ENCODE measurements at regions not wholly inside any gene's neighbourhood (a gene's known extent, or its start where the extent isn't known, plus 50 kb on each side); places are given as distances from the start of the nearest gene placed in this dataset.
"Not testable (repeated sequence)": the region's sequence is repeated elsewhere in the genome, so short reads cannot be mapped to it uniquely, and the experiment has no call there.

DNA sequence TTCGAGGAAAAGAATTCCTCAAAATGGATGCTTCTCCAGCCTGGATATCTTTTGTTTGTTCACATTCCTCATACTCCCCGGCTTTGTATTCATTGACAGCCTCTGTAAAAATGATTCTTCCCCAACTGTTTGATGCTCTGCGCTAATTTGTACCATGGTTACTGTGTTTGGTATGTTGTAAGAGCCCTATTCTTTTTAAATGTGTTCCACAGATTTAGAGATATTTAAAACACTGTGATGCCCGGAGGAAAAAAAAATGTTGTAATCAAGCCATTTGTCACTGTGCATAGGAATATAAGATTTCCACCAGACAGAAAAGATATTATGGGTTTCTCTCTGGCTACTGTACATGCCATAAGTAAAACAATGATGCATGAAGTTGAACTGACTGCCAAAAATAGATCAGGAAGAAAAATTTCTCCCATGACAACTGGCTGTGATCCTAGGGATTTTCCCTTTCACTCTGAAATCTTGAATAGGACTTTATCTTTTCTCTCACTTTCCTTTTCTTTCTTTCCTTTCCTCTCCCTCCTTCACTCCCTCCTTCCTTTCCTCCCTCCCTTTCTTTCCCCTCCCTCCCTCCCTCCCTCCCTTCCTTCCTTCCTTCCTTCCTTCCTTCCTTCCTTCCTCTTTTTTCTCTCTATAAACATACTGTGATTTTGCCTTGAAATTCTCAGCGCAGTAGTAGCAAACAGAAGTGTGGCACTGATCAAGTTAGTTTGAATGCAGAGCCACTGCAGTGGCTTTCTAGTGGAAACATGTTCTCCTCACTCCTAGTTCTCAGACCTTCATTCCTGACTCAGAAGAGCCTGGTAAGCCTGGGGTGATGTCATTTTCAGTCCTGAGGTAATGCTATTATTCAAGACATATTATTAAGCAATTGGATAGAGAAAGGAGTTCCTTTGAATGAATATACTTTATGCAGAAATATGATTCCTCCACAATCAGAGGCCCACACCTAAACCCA lies 254.9 kb upstream of the TBL1XR1 start:
- no peaks in the 10 kb centered on the region for H3K79me2 ChIP-seq (ENCODE audit: low read length)
- H3K4me3 ChIP-seq (ENCODE audit: low read length): no peak overlapping the region
- H4K20me1 ChIP-seq (ENCODE audit: insufficient read depth, low read length): no peaks in the 10 kb centered on the region
- H3K9ac ChIP-seq (ENCODE audit: low read length): no peak overlapping the region
- H3K9me2 ChIP-seq (replicated peaks; ENCODE audit: insufficient read depth, low read length): no peaks in the 10 kb centered on the region
- H3K27ac ChIP-seq (ENCODE audit: low read length): no peak overlapping the region
- no peak overlapping the region for H2AFZ ChIP-seq (ENCODE audit: low read length)
- no peak for TF ChIP-seq EZH2 (optimal IDR thresholded peaks at IDR 0.05; ENCODE audit: low read depth, low read length)
- TF ChIP-seq CTCF (IDR thresholded peaks at IDR 0.05; ENCODE audit: low read length): no peak
- no peak for TF ChIP-seq EZH2phosphoT487 (IDR thresholded peaks at IDR 0.05; ENCODE audit: low read length)
- H3F3A ChIP-seq (ENCODE audit: insufficient read depth, low read length): no peaks in the 10 kb centered on the region
- H3K36me3 ChIP-seq (replicated peaks; ENCODE audit: insufficient read depth, low read length): no peaks in the 10 kb centered on the region
- H3K27me3 ChIP-seq (replicated peaks; ENCODE audit: insufficient read depth, low read length): no peaks in the 10 kb centered on the region
- H3K4me2 ChIP-seq (ENCODE audit: low read depth, low read length): no peak overlapping the region
- H3K9me3 ChIP-seq (replicated peaks; ENCODE audit: insufficient read depth, low read length): no peaks in the 10 kb centered on the region
- H3K4me1 ChIP-seq (ENCODE audit: low read length): no peaks in the 10 kb centered on the region
- DNase-seq: no peak

DNA sequence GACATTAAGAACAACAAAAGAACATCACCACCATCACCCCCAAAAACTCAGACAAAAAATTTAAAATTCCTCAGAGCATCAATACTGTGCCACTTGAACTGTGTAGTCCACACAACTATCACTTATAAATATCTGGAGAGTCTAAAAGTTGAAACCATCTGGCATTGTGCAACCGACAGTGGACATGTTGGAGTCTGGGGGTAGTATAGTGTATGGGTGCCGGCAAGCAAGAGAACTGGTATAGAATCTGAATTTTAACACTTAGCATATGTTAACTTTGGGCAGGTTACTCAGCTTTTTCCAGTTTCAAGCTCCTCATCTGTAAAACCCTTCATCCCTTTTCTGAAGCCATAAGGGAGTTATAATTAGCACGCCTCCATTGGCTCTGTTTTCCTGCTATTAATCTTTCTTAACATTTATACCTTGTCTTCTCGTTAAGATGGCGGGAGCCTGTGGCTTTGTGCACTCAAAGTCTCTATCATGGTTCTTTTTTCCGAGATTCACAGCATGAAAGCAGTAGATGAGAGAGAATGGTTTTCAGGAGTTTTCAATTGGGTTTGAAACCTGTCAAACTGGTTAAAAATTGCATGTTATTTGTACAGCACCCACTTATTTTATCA lies 255.7 kb upstream of the TBL1XR1 start:
- no peak overlapping the region for H3K4me2 ChIP-seq (ENCODE audit: low read depth, low read length)
- H2AFZ ChIP-seq (ENCODE audit: low read length): no peak overlapping the region
- TF ChIP-seq EZH2 (optimal IDR thresholded peaks at IDR 0.05; ENCODE audit: low read depth, low read length) (no peak), EZH2phosphoT487 (IDR thresholded peaks at IDR 0.05; ENCODE audit: low read length) (no peak), CTCF (IDR thresholded peaks at IDR 0.05; ENCODE audit: low read length) (no peak)
- no peaks in the 10 kb centered on the region for H3K9me3 ChIP-seq (replicated peaks; ENCODE audit: insufficient read depth, low read length)
- no peaks in the 10 kb centered on the region for H3K27me3 ChIP-seq (replicated peaks; ENCODE audit: insufficient read depth, low read length)
- DNase-seq: no peak
- no peaks in the 10 kb centered on the region for H3K36me3 ChIP-seq (replicated peaks; ENCODE audit: insufficient read depth, low read length)
- H3K27ac ChIP-seq (ENCODE audit: low read length): no peak overlapping the region
- H3F3A ChIP-seq (ENCODE audit: insufficient read depth, low read length): no peaks in the 10 kb centered on the region
- no peaks in the 10 kb centered on the region for H4K20me1 ChIP-seq (ENCODE audit: insufficient read depth, low read length)
- H3K4me3 ChIP-seq (ENCODE audit: low read length): no peak overlapping the region
- H3K79me2 ChIP-seq (ENCODE audit: low read length): no peaks in the 10 kb centered on the region
- no peaks in the 10 kb centered on the region for H3K4me1 ChIP-seq (ENCODE audit: low read length)
- no peaks in the 10 kb centered on the region for H3K9me2 ChIP-seq (replicated peaks; ENCODE audit: insufficient read depth, low read length)
- no peak overlapping the region for H3K9ac ChIP-seq (ENCODE audit: low read length)

DNA sequence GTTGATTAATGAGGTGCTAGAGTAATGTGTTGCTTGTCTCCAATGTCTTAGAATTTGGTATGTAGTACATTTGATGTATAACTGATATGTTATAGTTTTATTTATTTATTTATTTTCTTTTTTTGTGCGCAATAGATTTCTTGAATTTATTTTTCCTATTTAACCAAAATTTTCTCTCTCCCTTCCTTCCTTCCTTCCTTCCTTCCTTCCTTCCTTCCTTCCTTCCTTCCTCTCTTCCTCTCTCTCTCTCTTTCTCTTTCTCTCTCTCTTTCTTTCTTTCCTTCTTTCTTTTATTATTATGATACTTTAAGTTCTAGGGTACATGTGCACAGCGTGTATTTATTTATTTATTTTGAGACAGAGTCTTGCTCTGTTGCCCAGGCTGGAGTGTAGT lies 256.2 kb upstream of the TBL1XR1 start:
- no peaks in the 10 kb centered on the region for H3K9me3 ChIP-seq (replicated peaks; ENCODE audit: insufficient read depth, low read length)
- H3K27me3 ChIP-seq (replicated peaks; ENCODE audit: insufficient read depth, low read length): no peaks in the 10 kb centered on the region
- no peak overlapping the region for H3K9ac ChIP-seq (ENCODE audit: low read length)
- H3K4me1 ChIP-seq (ENCODE audit: low read length): no peaks in the 10 kb centered on the region
- no peaks in the 10 kb centered on the region for H3F3A ChIP-seq (ENCODE audit: insufficient read depth, low read length)
- no peaks in the 10 kb centered on the region for H3K79me2 ChIP-seq (ENCODE audit: low read length)
- DNase-seq: no peak
- no peaks in the 10 kb centered on the region for H4K20me1 ChIP-seq (ENCODE audit: insufficient read depth, low read length)
- H2AFZ ChIP-seq (ENCODE audit: low read length): no peak overlapping the region
- no peak overlapping the region for H3K27ac ChIP-seq (ENCODE audit: low read length)
- H3K36me3 ChIP-seq (replicated peaks; ENCODE audit: insufficient read depth, low read length): no peaks in the 10 kb centered on the region
- TF ChIP-seq EZH2 (optimal IDR thresholded peaks at IDR 0.05; ENCODE audit: low read depth, low read length): no peak
- TF ChIP-seq CTCF (IDR thresholded peaks at IDR 0.05; ENCODE audit: low read length): no peak
- TF ChIP-seq EZH2phosphoT487 (IDR thresholded peaks at IDR 0.05; ENCODE audit: low read length): no peak
- H3K4me3 ChIP-seq (ENCODE audit: low read length): no peak overlapping the region
- no peaks in the 10 kb centered on the region for H3K9me2 ChIP-seq (replicated peaks; ENCODE audit: insufficient read depth, low read length)
- H3K4me2 ChIP-seq (ENCODE audit: low read depth, low read length): no peak overlapping the region

DNA sequence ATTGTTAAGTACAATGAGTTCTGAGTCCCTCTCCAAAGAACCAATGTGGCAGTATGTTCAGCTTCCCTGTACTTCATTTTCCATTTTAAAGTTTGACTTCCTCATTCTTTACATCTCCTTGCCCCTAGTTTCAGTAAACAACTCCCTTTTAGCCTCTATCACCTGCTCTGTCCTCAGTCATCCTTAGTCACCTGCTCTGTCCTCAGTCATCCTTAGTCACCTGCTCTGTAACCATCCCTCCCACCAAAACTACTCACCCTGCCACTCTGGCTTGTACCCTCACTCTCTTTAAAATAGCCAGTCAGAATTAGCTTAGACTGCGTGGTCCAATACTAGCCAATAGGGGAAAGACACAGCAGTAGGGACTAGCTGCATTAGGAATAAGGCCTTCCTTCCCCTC lies 259.9 kb upstream of the TBL1XR1 start:
- not testable (repeated sequence) for H3K79me2 ChIP-seq (ENCODE audit: low read length); H3K4me1 ChIP-seq (ENCODE audit: low read length); H3F3A ChIP-seq (ENCODE audit: insufficient read depth, low read length); H3K4me2 ChIP-seq (ENCODE audit: low read depth, low read length); H3K9me3 ChIP-seq (replicated peaks; ENCODE audit: insufficient read depth, low read length); H3K27ac ChIP-seq (ENCODE audit: low read length); H3K4me3 ChIP-seq (ENCODE audit: low read length); H3K27me3 ChIP-seq (replicated peaks; ENCODE audit: insufficient read depth, low read length); H3K36me3 ChIP-seq (replicated peaks; ENCODE audit: insufficient read depth, low read length); H2AFZ ChIP-seq (ENCODE audit: low read length); H3K9ac ChIP-seq (ENCODE audit: low read length); H4K20me1 ChIP-seq (ENCODE audit: insufficient read depth, low read length); H3K9me2 ChIP-seq (replicated peaks; ENCODE audit: insufficient read depth, low read length); DNase-seq

Measured in MM.1S (cell line).